ENCODE measurements at regions not wholly inside any gene's neighbourhood (a gene's known extent, or its start where the extent isn't known, plus 50 kb on each side); places are given as distances from the start of the nearest gene placed in this dataset.
"Not testable (repeated sequence)": the region's sequence is repeated elsewhere in the genome, so short reads cannot be mapped to it uniquely, and the experiment has no call there.

DNA sequence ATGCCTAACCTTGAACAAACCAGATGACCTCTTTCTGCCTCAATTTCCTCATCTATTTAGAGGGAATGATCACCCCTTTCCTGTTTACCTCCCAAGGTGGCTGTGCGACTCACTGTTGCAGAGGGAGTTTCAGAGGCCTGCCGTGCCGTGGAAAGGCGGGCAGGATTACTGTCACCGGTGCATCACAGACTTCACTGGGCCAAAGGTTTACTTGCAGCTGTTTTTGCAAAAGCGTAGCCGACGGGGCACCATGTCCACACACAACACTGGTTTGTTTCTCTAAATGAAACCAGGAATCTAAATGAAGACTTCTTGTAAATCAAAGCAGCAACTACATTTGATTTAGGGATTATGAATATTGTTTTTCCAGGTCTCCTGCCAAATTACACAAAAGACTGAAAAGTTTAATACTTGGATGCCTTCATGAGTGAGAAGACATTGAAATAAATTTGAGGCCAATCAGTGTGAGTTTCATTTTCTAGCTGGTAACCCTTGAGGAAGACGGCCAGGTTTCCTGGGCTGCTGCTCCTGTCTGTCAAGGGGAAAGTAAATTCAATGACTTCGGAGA, 696.1 kb upstream of the TMEM132C start:
- no peak for DNase-seq
- in situ Hi-C loops (cut with HindIII; ENCODE audit: low pct_ligation_motif_present, low pct_unique_long_range_greater_than_20kb, low sequenced_read_pairs): no loop called here

GRCh38 chr12:127571578-127571977, 695.4 kb upstream of the TMEM132C start:
- in situ Hi-C loops (cut with HindIII; ENCODE audit: low pct_ligation_motif_present, low pct_unique_long_range_greater_than_20kb, low sequenced_read_pairs): no loop called here
- DNase-seq: no peak

- no peak for DNase-seq
- in situ Hi-C loops (cut with HindIII; ENCODE audit: low pct_ligation_motif_present, low pct_unique_long_range_greater_than_20kb, low sequenced_read_pairs): no loop called here
Measured at GRCh38 chr12:127579446-127579845, 687.5 kb upstream of the TMEM132C start.

- in situ Hi-C loops (cut with HindIII; ENCODE audit: low pct_ligation_motif_present, low pct_unique_long_range_greater_than_20kb, low sequenced_read_pairs): no loop called here
- no peak for DNase-seq
Measured at GRCh38 chr12:127582074-127582473, 684.9 kb upstream of the TMEM132C start.

- no peak for DNase-seq
Measured at GRCh38 chr12:127583041-127583440, 683.9 kb upstream of the TMEM132C start.

DNA sequence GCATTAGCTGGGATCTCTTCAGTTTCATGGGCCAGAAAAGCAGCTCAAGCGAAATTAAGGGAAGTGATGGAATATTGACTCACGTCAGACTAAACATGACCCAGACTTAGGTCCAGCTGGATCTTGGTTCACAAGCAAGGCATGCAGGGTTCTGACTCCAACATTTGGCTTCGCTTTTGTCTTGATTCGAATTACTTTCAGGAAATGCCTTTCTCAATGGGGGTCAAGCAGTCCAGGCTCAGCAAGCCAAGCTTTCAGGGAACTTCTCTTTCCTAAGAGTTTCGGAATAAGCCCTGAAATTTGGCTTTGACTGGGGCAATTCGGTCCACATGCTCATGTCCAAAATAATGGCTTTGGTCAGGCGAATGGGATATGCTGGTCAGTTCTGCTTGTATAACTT, 678.7 kb upstream of the TMEM132C start:
- in situ Hi-C loops (cut with HindIII; ENCODE audit: low pct_ligation_motif_present, low pct_unique_long_range_greater_than_20kb, low sequenced_read_pairs): no loop called here

More at GRCh38 chr12:127583041-127583440, 683.9 kb upstream of the TMEM132C start:
- in situ Hi-C loops (cut with HindIII; ENCODE audit: low pct_ligation_motif_present, low pct_unique_long_range_greater_than_20kb, low sequenced_read_pairs): no loop called here

GRCh38 chr12:127589541-127589940, 677.4 kb upstream of the TMEM132C start:
- no peak for DNase-seq
- in situ Hi-C loops (cut with HindIII; ENCODE audit: low pct_ligation_motif_present, low pct_unique_long_range_greater_than_20kb, low sequenced_read_pairs): no loop called here

More for the DNA sequence above, 678.7 kb upstream of the TMEM132C start:
- DNase-seq: no peak

DNA sequence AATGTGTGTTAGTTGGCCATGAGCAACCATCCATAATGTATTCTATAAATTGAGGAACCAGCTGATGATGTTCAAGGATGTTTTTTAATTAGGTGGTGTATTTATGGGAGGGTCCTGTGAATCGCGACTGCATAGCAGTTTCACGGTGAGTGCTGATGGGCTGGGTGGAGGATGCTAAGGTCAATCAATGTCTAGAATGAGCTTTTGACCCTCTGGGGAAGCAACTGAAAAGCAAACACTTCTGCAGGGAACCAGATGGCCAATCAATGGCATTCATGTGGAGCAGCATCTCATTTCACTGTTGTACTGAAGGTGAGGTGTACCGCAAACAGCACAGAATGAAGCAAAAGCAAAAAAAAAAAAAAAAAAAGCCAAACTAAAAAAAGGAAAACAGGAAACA, 676.1 kb upstream of the TMEM132C start:
- DNase-seq: no peak
- in situ Hi-C loops (cut with HindIII; ENCODE audit: low pct_ligation_motif_present, low pct_unique_long_range_greater_than_20kb, low sequenced_read_pairs): no loop called here

- DNase-seq: no peak
- in situ Hi-C loops (cut with HindIII; ENCODE audit: low pct_ligation_motif_present, low pct_unique_long_range_greater_than_20kb, low sequenced_read_pairs): no loop called here
Measured at GRCh38 chr12:127592245-127592644, 674.7 kb upstream of the TMEM132C start.

- DNase-seq: no peak
- in situ Hi-C loops (cut with HindIII; ENCODE audit: low pct_ligation_motif_present, low pct_unique_long_range_greater_than_20kb, low sequenced_read_pairs): no loop called here
Measured at GRCh38 chr12:127594351-127594970, 672.5 kb upstream of the TMEM132C start.

DNA sequence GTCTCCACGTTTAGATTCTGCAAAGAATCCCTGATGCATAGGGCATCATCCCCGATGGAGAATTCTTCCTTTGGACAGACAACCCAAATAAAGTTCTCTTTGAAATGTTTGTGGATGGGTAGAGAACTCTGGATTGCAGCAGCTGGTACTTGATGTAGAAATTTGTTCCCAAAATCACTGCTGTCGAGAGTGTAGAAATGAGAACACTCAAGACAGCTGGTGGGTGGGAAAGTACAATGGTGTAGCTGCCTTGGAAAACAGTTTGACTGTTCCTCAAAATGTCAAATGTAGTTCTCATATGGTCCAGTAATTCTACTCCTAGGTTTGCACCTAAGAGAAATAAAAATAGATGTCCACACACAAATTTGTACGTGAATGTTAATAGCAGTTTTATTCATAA, 671.5 kb upstream of the TMEM132C start:
- in situ Hi-C loops (cut with HindIII; ENCODE audit: low pct_ligation_motif_present, low pct_unique_long_range_greater_than_20kb, low sequenced_read_pairs): no loop called here
- DNase-seq: no peak

DNA sequence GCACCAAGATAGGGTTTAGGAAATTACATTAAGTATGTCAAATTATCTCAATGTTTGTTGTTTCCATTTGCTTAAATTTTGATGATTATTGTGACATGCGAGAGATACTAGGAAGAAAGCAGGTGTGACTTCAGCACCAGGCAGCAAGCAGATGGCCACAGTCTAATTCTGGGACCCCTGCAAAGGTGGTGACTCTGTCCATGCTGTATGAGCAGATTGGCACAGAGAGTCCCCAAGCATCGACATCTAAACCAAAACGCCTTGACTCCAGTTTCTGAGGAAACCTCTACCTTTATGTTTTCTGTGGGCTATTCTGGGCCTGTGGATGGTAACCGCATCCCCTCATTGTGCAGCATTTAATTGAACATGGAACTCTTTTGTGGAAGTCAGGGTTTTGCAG, 670.1 kb upstream of the TMEM132C start:
- in situ Hi-C loops (cut with HindIII; ENCODE audit: low pct_ligation_motif_present, low pct_unique_long_range_greater_than_20kb, low sequenced_read_pairs): no loop called here
- DNase-seq: no peak

DNA sequence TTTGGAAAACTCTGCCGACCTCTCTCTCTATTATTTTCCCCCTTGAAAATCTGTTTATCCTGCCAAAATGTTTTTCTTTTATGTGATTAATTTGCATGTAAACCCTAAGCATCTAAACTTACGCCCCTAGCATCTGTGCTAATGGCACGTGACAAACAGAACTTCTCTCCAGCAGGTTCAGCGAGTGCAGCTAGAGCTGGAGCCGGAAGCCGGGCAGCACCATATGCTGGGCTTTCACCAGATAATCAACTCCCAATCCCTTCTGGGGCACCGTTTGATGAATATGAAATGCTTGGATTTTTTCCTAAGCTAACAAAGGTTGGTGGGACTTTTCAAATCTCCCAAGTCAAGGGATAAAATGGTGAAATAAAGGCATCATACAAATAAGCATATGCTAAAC, 667.5 kb upstream of the TMEM132C start:
- in situ Hi-C loops (cut with HindIII; ENCODE audit: low pct_ligation_motif_present, low pct_unique_long_range_greater_than_20kb, low sequenced_read_pairs): no loop called here
- DNase-seq: no peak

- DNase-seq: no peak
- in situ Hi-C loops (cut with HindIII; ENCODE audit: low pct_ligation_motif_present, low pct_unique_long_range_greater_than_20kb, low sequenced_read_pairs): no loop called here
Measured at GRCh38 chr12:127600211-127600610, 666.8 kb upstream of the TMEM132C start.

- DNase-seq: no peak
- in situ Hi-C loops (cut with HindIII; ENCODE audit: low pct_ligation_motif_present, low pct_unique_long_range_greater_than_20kb, low sequenced_read_pairs): no loop called here
Measured at GRCh38 chr12:127606476-127607015, 660.4 kb upstream of the TMEM132C start.

DNA sequence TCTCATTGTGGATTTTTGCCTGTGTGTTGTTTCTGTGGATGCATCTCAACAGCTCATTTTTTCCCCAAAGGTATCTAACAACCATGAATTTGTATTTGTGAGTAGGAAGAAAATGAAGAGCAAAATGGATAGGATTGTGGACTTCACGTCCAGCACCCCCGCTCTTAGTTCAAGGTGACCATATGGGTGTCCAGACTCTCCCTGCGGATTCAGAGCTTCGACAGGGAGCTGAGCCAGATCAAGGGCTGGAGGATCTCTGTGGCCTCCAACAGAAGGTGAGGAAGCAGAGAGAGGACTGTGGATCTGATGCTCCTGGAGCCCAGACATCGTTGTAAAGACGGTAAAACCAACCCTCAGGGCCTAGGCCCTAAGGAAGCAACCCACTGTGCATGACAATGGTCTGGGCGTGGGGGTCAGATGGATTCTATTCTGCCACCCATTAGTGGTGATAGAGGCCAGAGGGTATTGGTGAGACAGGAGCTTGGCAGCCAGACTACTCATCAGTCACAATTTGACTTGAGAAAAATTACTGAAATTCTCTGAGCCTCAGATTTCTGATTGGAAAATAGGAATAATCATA, 659.7 kb upstream of the TMEM132C start:
- no peak for DNase-seq
- in situ Hi-C loops (cut with HindIII; ENCODE audit: low pct_ligation_motif_present, low pct_unique_long_range_greater_than_20kb, low sequenced_read_pairs): no loop called here

DNA sequence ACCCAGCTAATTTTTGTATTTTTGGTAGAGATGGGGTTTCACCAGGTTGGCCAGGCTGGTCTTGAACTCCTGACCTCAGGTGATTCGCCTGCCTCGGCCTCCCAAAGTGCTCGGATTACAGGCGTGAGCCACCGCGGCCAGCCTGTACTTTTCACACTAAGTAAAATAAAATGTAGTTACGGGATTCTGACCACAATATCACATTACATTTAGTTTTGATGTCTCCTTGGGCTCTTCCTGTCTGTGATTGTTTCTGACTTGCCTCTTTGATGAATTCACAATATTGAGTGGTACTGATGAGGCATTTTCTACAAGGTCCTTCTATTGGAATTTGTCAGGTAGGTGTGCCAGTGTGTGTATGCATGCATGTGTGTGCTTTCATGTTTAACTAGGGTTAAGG, 658.6 kb upstream of the TMEM132C start:
- in situ Hi-C loops (cut with HindIII; ENCODE audit: low pct_ligation_motif_present, low pct_unique_long_range_greater_than_20kb, low sequenced_read_pairs): not testable (repeated sequence)

GRCh38 chr12:127613056-127613455, 653.9 kb upstream of the TMEM132C start:
- no peak for DNase-seq
- in situ Hi-C loops (cut with HindIII; ENCODE audit: low pct_ligation_motif_present, low pct_unique_long_range_greater_than_20kb, low sequenced_read_pairs): no loop called here

More for the DNA sequence above, 658.6 kb upstream of the TMEM132C start:
- DNase-seq: not testable (repeated sequence)

DNA sequence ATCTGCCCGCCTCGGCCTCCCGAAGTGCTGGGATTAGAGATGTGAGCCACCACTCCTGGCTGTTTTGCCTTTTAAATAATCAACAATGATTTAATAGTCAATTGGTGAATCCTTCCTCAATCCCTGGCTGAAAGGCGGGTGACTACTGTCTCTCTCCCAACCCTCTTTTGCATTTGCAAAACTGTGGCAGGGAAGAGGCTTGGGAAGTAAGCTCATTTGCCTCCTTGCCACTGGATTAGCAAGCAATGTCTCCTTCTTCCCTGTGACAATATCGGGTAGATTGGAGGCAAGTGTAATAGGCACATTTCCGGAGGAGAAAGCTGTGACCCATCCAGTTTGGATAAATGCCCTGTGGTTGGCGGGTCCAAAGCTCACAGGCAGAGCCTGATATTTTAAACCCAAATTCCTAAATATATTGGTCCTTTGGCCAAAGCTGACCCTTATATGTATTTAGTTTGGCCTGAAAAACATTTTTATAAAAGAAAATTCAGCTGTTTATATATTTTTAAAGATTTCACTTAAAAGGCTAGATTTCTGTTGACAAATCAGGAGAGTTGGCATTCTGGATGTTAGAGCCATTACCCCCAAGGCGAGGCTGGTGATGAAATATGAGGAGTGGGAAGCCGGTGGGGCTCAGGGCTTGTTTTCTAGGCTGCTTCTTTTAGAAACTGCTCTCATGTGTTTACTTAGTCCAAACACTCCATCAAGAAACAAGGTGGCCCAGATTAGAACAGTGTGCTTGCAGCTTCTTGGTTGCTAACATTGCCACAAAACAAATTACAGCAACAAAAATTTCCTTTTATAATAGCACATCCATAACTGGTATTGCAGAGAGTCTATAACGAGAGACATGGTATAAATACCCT, 646.9 kb upstream of the TMEM132C start:
- in situ Hi-C loops (cut with HindIII; ENCODE audit: low pct_ligation_motif_present, low pct_unique_long_range_greater_than_20kb, low sequenced_read_pairs): no loop called here
- no peak for DNase-seq

All from ACHN (cell line).